Mesothelial cell of epicardium (in vitro differentiated cells): ENCODE measurements at regions not wholly inside any gene's neighbourhood (a gene's known extent, or its start where the extent isn't known, plus 50 kb on each side); places are given as distances from the start of the nearest gene placed in this dataset.

ENCODE experiments used
- DNase-seq, 2 experiments: peaks; one replicate each; pipeline ENCODE4 v3.0.0; 2021; ENCODE audit warnings: low spot score in 2 of 2; ENCODE audit not compliant: unreplicated experiment in 2 of 2
- H3K27ac Mint-ChIP-seq: 2 replicates; pipeline ENCODE4 v1.8.0; 2021; ENCODE audit warnings: mixed read lengths
- H3K27me3 Mint-ChIP-seq: 2 replicates; pipeline ENCODE4 v1.8.0; 2021; ENCODE audit warnings: low read depth, mixed read lengths
- H3K36me3 Mint-ChIP-seq: 2 replicates; pipeline ENCODE4 v1.8.0; 2021; ENCODE audit warnings: mixed read lengths
- H3K4me1 Mint-ChIP-seq: 2 replicates; pipeline ENCODE4 v1.8.0; 2021; ENCODE audit warnings: mixed read lengths
- H3K4me3 Mint-ChIP-seq: 2 replicates; pipeline ENCODE4 v1.8.0; 2021; ENCODE audit warnings: mild to moderate bottlenecking, moderate library complexity, mixed read lengths
- H3K9me3 Mint-ChIP-seq: 2 replicates; pipeline ENCODE4 v1.8.0; 2021; ENCODE audit warnings: mixed read lengths
- TF ChIP-seq, protein P1 (sequence below): fragments of 200-600 bp; sonication (generic); IDR thresholded peaks from one replicate; pipeline ENCODE4 v1.5.0; 2021; ENCODE audit warnings: antibody characterized with exemption; ENCODE audit not compliant: unreplicated experiment

- no peak overlapping the region for H3K27ac Mint-ChIP-seq
- no peaks in the 10 kb centered on the region for H3K9me3 Mint-ChIP-seq
- no peaks in the 10 kb centered on the region for H3K36me3 Mint-ChIP-seq
- H3K4me3 Mint-ChIP-seq: no peak overlapping the region
- no peak for DNase-seq
- H3K4me1 Mint-ChIP-seq: peaks cover 12% of the 10 kb centered on the region
- TF ChIP-seq, protein P1, sequence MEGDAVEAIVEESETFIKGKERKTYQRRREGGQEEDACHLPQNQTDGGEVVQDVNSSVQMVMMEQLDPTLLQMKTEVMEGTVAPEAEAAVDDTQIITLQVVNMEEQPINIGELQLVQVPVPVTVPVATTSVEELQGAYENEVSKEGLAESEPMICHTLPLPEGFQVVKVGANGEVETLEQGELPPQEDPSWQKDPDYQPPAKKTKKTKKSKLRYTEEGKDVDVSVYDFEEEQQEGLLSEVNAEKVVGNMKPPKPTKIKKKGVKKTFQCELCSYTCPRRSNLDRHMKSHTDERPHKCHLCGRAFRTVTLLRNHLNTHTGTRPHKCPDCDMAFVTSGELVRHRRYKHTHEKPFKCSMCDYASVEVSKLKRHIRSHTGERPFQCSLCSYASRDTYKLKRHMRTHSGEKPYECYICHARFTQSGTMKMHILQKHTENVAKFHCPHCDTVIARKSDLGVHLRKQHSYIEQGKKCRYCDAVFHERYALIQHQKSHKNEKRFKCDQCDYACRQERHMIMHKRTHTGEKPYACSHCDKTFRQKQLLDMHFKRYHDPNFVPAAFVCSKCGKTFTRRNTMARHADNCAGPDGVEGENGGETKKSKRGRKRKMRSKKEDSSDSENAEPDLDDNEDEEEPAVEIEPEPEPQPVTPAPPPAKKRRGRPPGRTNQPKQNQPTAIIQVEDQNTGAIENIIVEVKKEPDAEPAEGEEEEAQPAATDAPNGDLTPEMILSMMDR: no peak
- no peaks in the 10 kb centered on the region for H3K27me3 Mint-ChIP-seq
Measured at GRCh38 chr13:91189506-91189905, 158.0 kb upstream of the MIR17HG start.

GRCh38 chr13:91193358-91193757 is 154.1 kb upstream of the MIR17HG start:
- TF ChIP-seq, protein P1: no peak
- H3K36me3 Mint-ChIP-seq: no peaks in the 10 kb centered on the region
- no peaks in the 10 kb centered on the region for H3K27me3 Mint-ChIP-seq
- peaks cover 9% of the 10 kb centered on the region for H3K9me3 Mint-ChIP-seq
- H3K27ac Mint-ChIP-seq: no peak overlapping the region
- H3K4me3 Mint-ChIP-seq: no peak overlapping the region
- no peak for DNase-seq
- no peaks in the 10 kb centered on the region for H3K4me1 Mint-ChIP-seq

- Mint-ChIP-seq H3K27ac (no peak overlapping the region), H3K4me3 (no peak overlapping the region), H3K4me1 (peaks cover 3% of the 10 kb centered on the region), H3K9me3 (peaks cover 9% of the 10 kb centered on the region), H3K36me3 (no peaks in the 10 kb centered on the region), H3K27me3 (no peaks in the 10 kb centered on the region)
- no peak for DNase-seq
- TF ChIP-seq, protein P1: no peak
Measured at GRCh38 chr13:91195789-91196188, 151.7 kb upstream of the MIR17HG start.

- Mint-ChIP-seq H3K4me1 (peaks cover 13% of the 10 kb centered on the region), H3K36me3 (no peaks in the 10 kb centered on the region), H3K4me3 (no peak overlapping the region), H3K9me3 (peaks cover 9% of the 10 kb centered on the region), H3K27me3 (no peaks in the 10 kb centered on the region), H3K27ac (no peak overlapping the region)
- no peak for DNase-seq
- TF ChIP-seq, protein P1: no peak
Measured at GRCh38 chr13:91196958-91197357, 150.5 kb upstream of the MIR17HG start.

DNA sequence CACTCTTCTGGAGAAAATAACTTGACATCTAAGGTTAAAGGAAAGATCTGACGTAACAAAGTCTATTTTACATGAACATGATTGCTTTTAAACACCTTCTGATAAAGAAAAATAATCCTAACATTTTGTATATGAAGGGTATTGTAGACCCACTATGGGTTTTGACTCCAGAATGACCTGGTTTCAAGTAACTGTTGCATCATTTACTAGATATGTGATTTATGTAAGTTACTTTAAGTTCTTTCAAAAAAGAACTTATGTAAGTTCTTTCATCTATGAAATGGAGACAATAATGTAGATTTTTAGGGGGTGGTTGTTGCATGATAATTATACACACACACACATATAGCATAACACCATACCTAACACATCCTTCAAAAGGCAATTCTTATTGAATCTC is 147.6 kb upstream of the MIR17HG start:
- Mint-ChIP-seq H3K4me3 (no peak overlapping the region), H3K27ac (no peak overlapping the region), H3K9me3 (peaks cover 9% of the 10 kb centered on the region), H3K27me3 (no peaks in the 10 kb centered on the region), H3K4me1 (peaks cover 32% of the 10 kb centered on the region), H3K36me3 (no peaks in the 10 kb centered on the region)
- DNase-seq: no peak
- TF ChIP-seq, protein P1: no peak

DNA sequence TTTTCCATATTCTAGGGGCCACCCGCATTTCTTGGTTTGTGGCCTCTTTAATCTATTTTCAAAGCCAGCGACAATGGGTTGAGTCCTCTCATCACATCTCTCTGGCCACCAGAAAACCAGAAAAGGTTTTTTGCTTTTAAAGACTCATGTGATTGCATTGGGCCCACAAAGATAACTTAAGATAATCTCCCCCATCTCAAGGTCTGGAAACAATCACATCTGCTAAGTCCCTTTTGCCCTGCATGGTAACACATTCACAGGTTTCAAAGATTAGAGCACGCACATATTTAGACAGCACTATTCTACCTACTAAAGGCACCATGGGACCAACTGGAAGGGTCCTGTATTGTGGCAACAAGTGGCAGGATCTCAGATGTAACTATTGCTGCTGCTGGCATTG is 147.0 kb upstream of the MIR17HG start:
- no peak overlapping the region for H3K27ac Mint-ChIP-seq

More for the DNA sequence above, 147.0 kb upstream of the MIR17HG start:
- Mint-ChIP-seq H3K4me1 (peaks cover 32% of the 10 kb centered on the region), H3K36me3 (no peaks in the 10 kb centered on the region), H3K27me3 (no peaks in the 10 kb centered on the region), H3K4me3 (no peak overlapping the region), H3K9me3 (peaks cover 9% of the 10 kb centered on the region)
- TF ChIP-seq, protein P1: no peak
- DNase-seq: no peak
